ENCODE measurements at regions not wholly inside any gene's neighbourhood (a gene's known extent, or its start where the extent isn't known, plus 50 kb on each side); places are given as distances from the start of the nearest gene placed in this dataset.
A peak's percentile ranks its signal among the peaks of the same experiment; 100 is the strongest.
"Not testable (repeated sequence)": the region's sequence is repeated elsewhere in the genome, so short reads cannot be mapped to it uniquely, and the experiment has no call there.

- DNase-seq (ENCODE audit: low read depth): no peak
Measured at GRCh38 chr20:53693262-53693871, 99.7 kb upstream of the ZNF217 start.

GRCh38 chr20:53692465-53693067, 98.9 kb upstream of the ZNF217 start:
- peak; percentile 97 for DNase-seq (ENCODE audit: low read depth)

- no peak for DNase-seq (ENCODE audit: low read depth)
Measured at GRCh38 chr20:53691811-53692192, 98.2 kb upstream of the ZNF217 start.

- DNase-seq (ENCODE audit: low read depth): no peak
Measured at GRCh38 chr20:53691060-53691810, 97.6 kb upstream of the ZNF217 start.

- no peak for DNase-seq (ENCODE audit: low read depth)
Measured at GRCh38 chr20:53688085-53688484, 94.4 kb upstream of the ZNF217 start.

GRCh38 chr20:53685070-53685595, 91.5 kb upstream of the ZNF217 start:
- no peak for DNase-seq (ENCODE audit: low read depth)

GRCh38 chr20:53683506-53683905, 89.9 kb upstream of the ZNF217 start:
- DNase-seq (ENCODE audit: low read depth): no peak

- no peak for DNase-seq (ENCODE audit: low read depth)
Measured at GRCh38 chr20:53681352-53682212, 87.9 kb upstream of the ZNF217 start.

- DNase-seq (ENCODE audit: low read depth): no peak
Measured at GRCh38 chr20:53679597-53680309, 86.1 kb upstream of the ZNF217 start.

- no peak for DNase-seq (ENCODE audit: low read depth)
Measured at GRCh38 chr20:53678990-53679596, 85.5 kb upstream of the ZNF217 start.

GRCh38 chr20:53678315-53678989, 84.8 kb upstream of the ZNF217 start:
- no peak for DNase-seq (ENCODE audit: low read depth)

- DNase-seq (ENCODE audit: low read depth): no peak
Measured at GRCh38 chr20:53677447-53678314, 84.0 kb upstream of the ZNF217 start.

- DNase-seq (ENCODE audit: low read depth): no peak
Measured at GRCh38 chr20:53676987-53677386, 83.3 kb upstream of the ZNF217 start.

GRCh38 chr20:53676519-53676822, 82.8 kb upstream of the ZNF217 start:
- DNase-seq (ENCODE audit: low read depth): no peak

GRCh38 chr20:53672484-53673129, 79.0 kb upstream of the ZNF217 start:
- DNase-seq (ENCODE audit: low read depth): peak; percentile 61

- no peak for DNase-seq (ENCODE audit: low read depth)
Measured at GRCh38 chr20:53671370-53671769, 77.7 kb upstream of the ZNF217 start.

GRCh38 chr20:53669517-53670313, 76.1 kb upstream of the ZNF217 start:
- DNase-seq (ENCODE audit: low read depth): not testable (repeated sequence)

GRCh38 chr20:53668992-53669391, 75.4 kb upstream of the ZNF217 start:
- DNase-seq (ENCODE audit: low read depth): no peak
